T-helper 22 cell (primary cell): ENCODE measurements at regions not wholly inside any gene's neighbourhood (a gene's known extent, or its start where the extent isn't known, plus 50 kb on each side); places are given as distances from the start of the nearest gene placed in this dataset.

Source experiments
- DNase-seq: peaks from one replicate; pipeline ENCODE4 v3.0.0-alpha.2; 2020; ENCODE audit warnings: low read depth

DNA sequence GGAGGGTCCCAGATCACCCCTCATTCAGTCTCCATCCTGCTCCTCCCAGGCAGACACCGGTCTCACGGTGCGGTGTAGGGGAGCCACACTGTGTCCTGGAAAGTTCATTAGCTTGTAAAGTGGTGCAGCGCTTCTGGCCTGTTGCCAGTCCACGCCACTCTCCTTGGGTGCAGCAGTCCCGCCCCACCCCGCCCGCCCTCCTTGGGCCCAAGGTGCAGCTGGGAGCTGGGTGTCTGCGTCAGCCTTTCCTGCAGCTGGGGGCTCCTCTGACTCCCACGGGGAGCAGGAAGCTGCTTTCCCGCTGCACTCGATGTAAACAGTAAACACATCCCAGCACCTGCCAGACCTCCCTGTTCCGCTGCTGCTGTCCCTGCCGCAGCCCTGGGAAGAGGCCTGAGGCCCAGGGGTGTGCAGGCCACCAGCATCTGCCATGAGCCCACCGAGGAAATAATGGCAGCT, 53.8 kb upstream of the ASB18 start:
- DNase-seq, result no peak

DNA sequence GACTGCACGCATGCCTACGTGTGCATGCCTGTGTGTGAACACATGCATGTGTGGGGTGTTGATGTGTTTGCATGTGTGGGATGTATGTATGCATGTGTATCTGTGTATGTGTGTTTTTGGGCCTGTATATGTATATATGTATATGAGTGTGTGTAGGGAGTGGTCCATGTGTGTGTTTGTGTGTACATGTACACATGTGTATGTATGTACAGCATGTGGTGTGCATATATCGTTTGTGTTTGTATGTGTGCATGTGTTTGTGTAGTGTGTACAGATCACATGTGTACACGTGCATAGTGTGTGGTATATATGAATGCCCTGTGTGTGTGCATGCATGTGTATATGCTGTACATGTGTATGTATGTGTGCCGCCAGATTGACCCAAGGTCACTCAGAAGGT, 54.2 kb upstream of the ASB18 start:
- no peak for DNase-seq

DNA sequence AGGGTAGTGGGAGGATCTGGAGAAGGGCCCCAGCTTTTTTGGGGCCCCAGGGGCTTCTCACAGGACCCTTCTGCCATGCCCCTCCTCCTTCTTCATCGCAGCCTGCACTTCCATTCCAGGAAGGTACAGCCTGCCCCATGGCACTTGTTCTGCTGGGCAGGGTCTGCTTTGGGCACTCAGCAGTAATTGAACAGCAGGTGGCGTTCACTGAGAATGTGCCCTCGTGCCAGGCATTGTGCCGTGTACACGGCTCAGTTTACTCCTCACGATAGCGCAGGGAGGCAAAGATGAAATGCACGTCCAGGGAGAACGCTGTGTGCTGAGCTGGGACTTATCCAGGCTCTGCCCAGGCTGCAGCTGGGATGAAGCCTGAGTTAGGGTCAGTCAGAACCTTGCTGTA, 54.8 kb upstream of the ASB18 start:
- no peak for DNase-seq

DNA sequence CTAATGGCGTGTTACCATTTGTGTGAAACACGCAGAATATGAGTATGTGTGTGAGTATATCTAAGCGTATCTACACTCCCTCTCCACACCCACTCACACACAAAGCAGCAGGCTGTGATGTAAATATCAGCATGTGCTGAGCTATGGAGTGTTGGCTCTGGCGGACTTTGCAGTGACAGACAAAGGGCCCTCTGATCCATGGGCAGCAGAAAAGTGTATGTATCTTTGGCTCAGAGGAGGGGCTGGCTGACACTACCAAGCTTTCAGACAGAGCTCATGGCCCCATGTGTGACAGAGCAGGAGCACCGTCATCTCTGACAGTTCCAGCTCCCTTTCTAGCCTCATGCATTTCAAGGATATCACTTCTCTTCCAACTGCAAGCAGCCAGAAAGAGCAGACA, 57.2 kb upstream of the ASB18 start:
- DNase-seq, result no peak

DNA sequence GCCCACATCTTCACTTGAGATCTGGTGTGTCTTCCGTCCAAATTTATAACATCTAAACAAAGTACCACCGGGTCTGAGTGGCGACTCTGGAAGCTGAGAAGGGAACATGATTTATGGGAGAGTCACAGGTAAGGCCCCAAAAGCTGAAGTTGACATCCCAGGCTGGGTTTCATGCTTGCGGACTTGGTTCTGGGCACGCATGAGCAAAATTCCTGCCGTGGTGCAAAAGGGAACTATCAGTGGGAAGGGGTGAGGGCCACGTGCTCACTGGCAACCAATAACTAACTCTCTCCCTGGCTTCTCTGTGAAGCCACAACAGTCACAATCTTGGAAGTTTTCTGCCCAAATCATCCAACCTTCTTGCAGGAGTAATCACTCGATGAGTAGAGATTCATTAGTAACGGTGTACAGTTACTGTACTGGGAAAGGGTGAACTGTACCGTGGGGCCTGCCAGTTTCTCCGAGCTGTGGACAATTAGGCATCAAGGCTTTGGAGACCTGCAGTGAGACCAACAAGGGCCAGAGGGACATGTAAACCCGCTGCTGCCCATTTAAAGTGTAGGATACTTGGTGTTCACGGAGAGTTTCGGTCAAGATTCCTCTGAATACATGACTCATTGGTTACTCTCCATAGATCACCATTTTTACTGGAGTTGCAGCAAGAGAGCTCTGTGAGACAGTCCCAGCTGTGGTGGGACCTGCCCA, 69.4 kb upstream of the ASB18 start:
- no peak for DNase-seq

DNA sequence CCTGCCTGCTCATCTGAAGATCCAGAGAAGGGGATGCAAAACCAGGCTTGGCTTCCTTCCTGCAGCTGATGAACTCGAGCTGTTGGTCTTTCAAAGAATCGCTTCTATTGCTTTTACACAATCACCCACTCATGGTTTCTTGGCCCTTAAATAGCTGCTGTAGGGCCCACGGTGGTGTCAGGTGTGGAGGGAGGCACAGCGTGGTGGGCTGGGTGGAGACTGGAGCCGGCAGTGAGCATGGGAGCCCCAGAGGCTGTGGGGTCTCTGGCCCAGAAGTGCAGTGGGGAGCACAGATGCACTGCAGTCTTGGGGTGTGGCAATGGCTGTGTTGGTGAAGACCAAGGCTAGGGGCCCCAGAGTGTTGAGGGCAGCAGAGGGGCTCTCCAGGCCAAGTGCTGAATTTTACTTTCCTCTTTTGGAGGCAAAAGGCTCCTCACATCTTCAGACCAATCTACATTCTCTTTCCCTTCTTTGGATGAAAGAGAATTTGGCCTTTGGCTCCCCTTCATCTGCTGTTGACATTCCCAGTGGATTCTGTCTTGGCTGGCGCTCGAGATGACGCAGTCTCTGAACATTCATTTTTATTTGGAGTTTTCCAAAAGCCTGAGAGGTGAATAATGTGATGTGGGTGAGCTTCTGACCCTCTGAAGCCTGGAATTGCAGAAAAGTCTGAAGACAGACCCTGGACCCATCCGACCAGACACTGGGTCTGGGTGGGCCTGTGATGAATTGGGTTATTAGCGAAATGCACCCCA, 70.1 kb upstream of the ASB18 start:
- no peak for DNase-seq

DNA sequence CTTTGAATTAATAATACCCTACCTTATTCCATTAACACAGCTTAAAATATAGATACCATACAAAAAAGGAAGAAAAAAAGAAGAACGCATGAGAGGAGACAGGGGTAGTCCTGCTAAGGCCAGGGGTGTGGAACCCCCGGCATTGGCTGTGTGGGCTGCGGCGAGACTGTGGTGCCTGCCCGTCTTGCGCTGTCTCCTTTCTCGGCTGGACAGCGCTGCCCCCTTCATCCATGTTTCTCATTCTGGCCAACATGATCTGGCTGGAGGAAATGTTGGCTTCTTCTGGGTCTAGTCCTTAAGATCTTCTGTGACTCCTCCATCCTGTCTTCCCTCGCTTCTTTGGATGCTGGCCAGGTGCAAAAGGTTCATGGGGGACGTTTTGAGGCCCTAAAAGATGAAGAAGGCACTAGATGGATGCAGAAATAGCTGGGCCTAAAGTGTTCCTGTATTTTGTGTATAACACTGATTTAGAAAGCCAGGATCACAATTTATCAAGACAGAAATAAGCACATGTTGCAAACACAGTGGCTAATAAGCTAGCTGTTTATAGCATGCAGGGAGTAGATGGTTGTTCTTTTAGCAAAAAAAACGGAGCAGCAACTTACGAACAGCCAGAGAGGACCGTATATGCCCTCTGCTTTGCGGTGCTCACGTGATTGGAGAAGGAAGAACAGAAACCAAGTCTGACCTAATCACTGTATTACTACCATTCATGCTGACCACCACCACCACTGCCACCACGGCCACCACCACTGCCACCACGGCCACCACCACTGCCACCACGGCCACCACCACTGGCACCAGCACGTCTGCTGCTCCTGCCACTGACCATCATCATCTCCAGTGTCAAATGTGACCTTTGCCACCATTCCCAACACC, 71.7 kb upstream of the ASB18 start:
- no peak for DNase-seq

DNA sequence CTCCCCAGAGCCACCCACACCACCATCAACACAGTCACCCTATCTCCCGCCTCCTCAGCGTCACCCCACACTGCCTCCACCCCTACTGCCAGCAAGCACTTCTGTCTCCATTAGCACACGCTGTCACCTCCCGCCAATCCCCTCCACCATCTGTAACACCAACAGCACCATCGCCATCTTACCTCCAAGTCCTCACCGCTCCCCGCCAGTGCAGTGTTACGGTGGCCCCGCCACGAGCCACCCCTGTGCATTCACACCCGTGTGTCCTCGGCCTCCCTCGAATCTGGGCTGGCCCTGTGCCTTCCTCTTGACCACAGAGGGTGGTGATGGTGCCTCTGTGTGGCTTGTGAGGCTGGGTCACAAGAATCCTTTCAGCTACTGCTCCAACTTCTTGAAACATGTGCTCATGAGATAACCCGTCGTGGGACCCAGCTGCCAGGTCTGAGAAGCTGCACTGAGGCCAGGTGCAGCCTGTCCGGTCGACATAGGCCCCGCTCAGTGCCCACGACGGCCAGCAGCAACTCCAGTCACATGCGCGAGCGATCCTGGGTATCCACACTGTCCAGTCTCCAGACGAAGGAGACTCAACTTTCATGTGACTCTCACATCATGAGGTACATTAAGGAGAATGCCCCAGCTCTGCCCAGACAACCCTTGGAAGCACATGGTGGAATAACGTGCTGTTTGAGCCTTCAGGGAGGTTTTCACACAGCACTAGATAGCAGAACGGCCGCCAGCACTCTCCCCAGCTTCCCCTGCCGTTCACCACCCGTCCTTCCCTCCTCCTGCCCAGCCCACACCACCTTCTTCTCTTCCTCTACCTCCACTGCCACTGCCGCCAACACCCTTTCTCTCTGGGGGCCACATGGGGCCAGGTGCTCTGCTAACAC, 72.6 kb upstream of the ASB18 start:
- DNase-seq, result no peak

DNA sequence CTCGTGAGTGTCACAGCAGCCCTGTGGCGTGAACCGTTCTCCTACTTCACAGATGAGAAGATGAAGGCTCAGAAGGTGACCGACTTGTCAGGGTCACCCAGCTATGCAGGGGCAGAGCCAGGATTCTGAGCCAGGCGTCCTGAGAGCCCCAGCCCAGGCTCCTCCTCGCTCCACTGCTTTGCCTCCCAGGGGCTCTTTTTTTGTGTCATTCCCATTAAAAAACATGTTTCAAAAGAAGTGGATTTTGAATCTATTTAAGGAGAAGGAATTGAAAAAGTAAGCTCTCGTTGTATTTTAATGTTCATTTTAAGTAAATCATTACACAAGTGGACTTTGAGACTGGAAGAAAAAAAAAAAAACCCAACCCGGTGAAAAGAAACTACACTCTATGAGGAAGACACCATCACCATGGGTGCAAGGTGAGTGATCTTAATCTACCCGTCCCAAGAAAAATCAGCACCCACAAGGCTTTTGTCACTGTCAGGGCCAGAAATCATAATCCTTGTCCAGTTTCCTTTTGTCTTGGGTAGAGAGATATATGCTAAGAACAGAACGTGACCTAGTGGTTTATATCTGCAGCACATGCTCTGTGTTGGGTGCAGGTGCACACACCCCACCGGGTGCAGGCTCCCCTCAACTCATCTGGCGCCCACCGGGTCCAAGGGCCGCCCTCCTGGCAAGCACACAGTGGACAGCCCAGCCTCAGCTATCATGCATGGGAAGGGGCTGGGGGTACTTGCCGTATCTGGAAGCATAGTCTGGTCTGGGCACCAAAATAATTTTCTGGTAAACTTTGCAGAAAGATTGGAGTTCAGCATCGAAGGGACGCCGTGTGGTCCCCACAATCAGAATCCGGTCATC, 73.5 kb upstream of the ASB18 start:
- DNase-seq, result no peak

DNA sequence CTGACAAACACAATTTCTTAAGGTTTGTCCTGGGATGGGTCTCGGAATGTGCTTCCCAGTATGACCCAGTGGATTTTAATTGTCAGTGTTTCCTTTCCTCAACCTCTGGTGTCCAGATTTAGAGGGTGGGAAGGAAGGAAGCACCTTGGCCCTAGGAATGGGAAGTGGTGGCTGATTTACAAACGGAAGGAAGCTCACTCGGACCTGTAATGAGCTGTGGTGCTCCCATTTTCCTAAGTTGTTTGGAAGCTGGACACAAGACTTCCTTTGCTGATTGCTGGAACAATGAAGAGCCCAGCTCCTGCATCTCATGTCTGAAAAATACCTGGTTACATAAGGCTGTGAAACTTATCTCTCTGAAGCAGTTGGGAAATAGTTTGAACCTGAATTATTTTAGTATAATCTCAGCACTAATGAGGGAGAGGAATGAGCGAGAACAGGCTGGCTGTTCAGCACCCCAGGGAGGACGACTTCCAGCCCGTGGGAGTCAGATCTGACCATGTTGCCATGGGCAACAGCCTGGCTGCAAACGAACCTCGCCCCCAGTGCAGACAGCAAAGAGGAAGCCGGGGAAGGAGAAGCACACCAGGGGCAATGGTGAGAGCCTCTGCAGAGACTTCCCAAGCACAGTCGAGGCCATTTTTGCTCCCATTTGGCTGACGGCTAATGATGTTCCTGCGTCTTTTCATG, 74.4 kb upstream of the ASB18 start:
- DNase-seq, result no peak

DNA sequence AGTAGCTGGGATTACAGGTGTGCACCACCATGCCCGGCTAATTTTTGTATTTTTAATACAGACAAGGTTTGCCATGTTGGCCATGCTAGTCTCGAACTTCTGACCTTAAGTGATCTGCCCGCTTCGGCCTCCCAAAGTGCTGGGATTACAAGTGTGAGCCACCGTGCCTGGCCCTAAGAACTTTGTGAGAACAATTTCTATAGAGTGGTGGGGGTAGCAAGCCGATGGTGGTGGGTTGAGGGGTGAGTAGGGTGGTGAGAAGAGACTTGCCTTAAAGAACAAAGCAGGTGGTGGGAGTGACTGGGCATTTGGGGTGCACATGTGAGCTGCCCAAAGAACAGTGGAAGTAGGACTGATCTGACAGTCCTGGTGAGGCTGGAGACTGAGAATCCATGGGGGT, 76.0 kb upstream of the ASB18 start:
- DNase-seq, result no peak

DNA sequence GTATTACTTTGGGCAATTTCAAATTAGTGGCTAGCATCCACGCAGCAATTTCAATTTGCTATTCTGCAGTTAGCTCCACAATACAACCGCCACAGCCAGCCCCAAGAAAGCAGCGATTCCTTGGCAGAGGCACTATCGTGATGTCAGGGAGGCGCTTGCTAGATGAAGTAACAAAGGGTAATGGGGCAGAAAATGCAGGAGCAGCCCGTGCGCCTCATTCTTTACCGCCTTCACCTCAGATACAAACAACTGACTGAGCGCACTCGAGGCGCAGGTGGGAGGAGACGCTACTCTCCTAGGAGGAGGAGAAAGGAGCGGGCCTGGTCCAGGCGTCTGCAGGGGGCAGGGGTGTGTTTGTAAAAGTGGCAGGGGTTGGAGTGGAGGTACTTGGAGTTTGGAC, 76.9 kb upstream of the ASB18 start:
- no peak for DNase-seq

DNA sequence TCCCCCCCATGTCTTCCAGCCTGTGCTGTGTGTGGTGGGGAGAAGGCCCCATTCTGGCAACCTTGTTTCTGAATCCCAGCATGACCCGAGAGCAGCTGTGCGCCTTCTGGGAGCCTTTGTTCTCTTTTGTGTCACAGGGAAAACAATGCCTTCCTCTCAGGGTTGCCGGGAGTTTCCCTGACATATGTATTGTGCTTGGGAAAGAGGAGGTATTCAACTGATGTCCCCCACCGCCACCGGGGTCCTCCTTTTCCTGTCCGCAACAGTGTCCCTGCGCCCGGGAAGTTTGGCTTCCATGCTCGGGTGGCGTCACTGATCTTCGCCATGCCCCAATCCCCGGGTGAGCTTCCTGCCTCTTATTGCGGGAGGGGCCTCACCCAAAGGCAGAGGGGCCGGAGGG, 77.5 kb upstream of the ASB18 start:
- DNase-seq, result no peak

DNA sequence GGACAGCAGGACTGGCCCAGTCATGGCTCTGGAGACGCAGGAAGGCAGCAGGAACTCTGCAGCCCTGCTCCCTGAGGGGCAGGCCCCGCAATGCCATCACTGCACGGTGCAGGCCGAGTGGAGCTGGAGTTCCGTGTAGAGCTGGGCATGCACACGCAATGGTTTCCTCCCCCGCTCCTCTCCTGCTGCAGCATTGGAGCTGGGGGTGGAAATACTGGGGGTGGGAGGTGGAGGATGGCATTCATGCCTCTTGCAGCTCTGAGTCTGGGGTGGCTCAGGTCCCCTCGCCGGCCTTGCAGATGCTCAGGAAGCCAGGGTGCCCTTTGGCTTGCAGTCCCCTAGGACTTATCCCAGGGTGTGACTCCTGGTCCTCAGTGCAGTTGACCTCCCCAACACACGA, 78.3 kb upstream of the ASB18 start:
- DNase-seq, result no peak

DNA sequence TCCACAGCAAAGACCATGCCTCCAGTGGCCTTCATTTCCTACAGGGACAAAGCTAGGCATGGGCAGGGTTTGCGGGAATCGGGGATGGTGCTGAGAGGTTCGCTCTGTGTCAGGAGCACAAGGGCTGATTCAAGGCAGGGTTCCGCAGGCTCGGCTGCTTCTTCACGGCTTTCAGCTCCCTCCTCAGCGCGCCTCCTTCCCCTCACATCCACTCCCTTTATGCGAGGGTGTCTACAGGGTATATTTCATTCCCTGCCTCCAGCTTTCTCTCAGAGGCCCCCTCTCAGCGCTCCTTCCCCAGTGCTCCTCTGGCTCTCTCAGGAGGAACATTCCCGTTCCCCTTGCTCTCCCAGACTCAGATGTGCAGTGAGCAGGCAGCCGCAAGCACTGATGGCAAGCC, 78.7 kb upstream of the ASB18 start:
- DNase-seq, result no peak

DNA sequence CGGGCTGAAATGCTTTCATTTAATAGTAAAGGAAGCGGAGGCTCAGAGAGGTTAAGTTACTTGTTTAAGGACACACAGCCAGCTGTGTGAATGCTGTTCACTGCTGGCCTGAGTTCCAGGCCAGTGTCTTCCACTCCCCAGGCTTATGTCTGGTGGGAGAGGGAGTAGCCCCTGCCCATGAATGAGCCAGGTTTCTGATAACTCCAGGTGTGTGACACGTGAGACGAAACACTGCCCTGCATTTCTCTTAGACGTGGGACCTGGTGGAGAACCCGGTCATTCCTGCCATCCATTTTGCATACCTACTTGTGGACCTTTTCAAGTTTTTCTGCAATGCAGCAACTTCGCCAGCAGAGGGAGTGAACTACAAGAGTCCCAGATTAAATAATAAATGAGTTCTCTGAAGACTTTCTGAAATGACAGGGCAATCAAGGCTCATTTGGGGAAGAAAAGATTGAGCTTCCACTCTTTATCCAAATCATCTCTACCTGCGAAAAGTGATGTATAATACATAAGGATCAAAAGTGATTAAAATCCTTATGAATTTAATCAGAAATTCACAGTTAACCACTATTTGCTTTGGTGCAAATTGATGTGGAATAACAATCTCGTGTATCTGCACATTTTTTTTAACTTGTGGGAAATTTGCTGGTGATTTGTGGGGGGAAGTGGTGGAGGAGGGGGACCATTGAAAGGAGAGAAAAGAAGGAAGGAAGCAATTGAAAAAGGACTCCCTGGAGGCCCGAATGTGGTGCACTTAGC, 79.4 kb upstream of the ASB18 start:
- no peak for DNase-seq

DNA sequence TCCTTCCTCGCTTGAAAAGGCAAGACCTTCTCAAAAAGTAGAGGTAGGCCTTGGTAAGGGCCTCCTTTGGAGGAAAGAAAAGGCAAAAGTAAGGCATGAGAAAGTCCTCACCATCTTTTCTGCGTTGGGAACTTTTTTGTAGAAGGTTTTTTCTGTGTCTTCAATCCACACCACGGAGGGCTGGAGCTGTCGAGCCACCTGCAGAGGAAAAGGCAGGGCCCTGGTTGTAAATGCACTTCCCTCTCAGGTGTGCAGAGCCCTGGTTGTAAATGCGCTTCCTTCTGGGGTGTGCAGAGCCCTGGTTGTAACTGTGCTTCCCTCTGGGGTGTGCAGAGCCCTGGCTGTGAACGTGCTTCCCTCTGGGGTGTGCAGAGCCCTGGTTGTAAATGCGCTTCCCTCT, 80.2 kb upstream of the ASB18 start:
- no peak for DNase-seq

DNA sequence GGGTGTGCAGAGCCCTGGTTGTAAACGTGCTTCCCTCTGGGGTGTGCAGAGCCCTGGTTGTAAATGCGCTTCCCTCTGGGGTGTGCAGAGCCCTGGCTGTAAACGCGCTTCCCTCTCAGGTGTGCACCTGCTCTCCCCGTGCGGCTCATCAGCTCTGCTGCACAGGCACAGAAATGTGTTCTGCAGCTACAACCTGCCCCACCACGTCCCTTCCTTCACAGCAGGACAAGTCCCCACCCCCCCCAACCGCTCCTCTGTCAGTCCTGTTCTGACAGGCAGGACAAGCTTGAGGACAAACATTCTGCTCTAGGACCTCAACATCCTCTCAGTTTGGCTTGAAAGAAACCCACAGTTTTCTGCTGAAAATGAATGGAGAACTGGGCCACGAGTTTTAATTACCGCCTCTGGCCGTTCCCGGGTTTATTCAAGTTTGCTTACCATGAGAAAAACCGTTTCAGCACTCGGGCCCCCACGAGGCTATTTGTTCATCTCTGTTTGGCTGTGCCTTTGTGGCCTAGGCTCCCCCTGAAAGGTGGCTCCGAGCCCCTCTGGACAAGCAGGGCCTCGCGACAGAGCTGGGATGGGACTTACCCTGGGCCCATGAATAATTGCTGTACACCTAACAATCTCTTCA, 81.0 kb upstream of the ASB18 start:
- DNase-seq, result no peak

DNA sequence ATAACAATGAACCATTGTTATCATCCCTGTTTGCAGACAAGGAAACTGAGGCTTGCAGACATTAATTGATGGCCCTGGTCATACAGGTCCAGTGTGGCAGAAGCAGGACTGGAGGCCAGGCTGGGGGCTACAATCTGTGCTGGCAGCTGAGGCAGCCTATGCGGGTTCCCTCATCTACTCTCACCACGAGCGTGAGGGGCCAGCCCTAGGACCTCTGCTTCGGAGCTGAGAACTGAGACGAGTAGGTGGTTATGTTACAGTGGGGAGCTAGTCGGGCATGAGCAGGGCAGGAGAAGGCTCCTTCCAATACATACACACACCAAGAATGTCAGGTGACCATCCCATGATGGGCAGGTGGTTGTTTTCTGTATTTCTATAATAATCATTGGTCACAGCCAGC, 82.2 kb upstream of the ASB18 start:
- DNase-seq, result no peak
